GM19328 (cell line): ENCODE measurements at regions not wholly inside any gene's neighbourhood (a gene's known extent, or its start where the extent isn't known, plus 50 kb on each side); places are given as distances from the start of the nearest gene placed in this dataset.
"Not testable (repeated sequence)": the region's sequence is repeated elsewhere in the genome, so short reads cannot be mapped to it uniquely, and the experiment has no call there.

Experiments
- ATAC-seq: cut with Tn5 transposase; IDR thresholded peaks from one replicate; pipeline ENCODE4 v1.9.1; 2021; ENCODE audit warnings: mild to moderate bottlenecking, moderate library complexity; ENCODE audit not compliant: unreplicated experiment

DNA sequence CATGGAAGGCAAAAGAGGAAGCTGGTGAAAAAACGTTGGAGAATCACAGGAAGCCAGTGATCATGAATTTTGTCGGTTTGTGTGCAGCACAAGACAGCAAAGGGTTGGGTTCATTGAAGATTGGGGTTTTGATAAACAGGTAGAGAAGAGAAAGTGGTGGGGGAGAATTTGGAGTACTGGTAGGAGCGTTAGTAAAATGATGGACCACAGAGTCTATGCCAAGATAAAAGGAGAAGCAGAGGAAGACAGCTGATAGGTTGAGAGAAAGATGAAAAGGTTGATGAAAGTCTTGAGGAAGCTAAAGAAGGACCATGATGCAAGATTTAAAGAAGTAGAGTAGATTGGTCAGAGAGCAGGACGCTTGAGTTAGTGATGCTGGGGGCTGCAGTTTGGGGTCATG is 156.8 kb upstream of the POU3F1 start:
- ATAC-seq, result no peak

GRCh38 chr1:38201431-38201830 is 154.8 kb upstream of the POU3F1 start:
- no peak for ATAC-seq

DNA sequence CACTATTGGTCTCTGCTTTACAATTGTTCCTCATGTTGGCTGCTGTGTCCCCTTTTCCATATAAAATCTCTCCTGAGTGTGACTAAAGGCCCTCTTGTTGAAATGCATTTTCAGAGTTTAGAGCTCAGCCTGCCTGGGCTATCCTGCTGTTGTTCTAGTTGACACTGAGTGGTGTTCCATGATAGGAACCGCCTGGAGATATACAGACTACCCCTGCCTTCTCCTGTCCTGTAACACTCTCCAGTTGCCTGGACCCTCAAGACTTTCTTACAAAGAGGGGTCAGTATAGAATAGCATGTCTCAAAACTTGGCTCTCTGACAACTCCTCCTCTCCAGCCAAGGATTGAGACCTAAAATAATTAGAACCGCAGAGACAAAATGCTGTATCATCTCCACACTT is 152.0 kb upstream of the POU3F1 start:
- ATAC-seq, result no peak

DNA sequence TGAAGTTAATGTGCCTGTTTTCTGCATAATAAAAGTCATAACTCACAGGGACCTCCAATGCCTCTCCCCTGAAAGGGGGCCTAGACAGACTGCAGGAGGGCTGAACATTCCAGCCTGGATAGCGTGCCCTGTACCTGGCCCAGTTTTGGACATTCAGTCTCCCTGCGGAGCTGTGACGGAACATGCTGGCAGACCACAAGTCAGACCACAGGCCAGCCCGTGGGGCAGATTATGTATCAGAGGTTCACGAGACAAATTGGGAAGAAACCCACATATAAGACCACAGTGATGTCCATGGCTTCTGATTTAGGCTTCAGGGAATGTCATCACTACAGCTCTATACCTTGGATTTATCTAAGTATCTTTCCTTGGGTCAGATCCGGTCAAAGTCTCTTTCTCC is 151.5 kb upstream of the POU3F1 start:
- ATAC-seq, result no peak

DNA sequence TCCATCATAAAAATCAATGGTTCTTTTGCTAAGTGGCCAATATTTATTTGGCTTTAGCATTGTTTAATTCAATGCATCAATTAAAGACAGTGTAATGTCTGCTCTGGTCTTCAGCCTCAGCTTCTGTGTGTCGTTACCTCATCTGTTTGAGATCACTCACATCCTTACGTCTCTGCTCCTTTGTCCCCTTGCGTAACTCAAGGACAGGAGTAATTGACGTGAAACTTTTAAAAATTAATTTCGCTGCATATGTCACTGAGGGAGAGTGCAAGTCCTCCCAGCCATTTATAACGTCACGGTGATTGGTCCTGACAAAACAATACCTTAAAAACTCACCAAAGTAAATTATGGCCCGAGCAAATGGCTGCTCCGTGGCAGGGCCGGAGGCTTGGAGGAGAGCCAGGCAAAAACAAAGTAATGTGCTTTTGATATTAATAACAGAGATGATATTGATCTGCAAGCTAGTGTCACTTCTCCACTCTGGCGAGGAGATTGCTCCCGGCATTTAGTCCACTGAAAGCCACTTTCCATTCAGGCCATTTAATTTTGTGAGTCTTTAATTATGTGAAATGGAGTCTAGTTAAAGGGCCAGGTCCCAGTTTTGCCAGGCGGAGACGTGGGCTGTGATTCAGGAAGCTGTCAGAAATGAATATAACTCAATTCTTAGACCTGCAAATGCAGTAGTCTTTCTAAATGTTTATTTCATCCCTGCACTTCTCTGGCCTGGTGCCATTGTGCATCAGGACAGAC is 150.9 kb upstream of the POU3F1 start:
- ATAC-seq, result no peak

GRCh38 chr1:38194472-38194871 is 147.9 kb upstream of the POU3F1 start:
- no peak for ATAC-seq

DNA sequence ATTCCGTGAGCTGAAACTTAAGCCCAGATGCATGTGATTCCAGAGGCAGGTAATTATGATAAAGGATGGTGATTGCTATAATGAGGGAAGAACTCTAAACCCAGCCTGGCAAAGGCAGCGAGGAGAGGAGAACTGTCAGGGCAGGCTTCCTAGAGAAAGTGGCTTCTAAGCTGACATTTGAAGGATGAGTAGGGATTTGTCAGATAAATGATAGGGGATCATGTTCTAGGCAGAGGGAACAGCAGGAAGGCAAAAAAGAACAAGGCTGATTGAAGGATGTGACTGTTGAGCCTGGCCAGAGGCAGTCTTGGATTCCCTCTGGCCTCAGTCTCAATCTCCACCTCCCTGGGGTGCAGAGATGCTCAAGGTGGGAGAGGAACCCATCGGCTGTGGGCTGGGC is 146.4 kb upstream of the POU3F1 start:
- no peak for ATAC-seq

DNA sequence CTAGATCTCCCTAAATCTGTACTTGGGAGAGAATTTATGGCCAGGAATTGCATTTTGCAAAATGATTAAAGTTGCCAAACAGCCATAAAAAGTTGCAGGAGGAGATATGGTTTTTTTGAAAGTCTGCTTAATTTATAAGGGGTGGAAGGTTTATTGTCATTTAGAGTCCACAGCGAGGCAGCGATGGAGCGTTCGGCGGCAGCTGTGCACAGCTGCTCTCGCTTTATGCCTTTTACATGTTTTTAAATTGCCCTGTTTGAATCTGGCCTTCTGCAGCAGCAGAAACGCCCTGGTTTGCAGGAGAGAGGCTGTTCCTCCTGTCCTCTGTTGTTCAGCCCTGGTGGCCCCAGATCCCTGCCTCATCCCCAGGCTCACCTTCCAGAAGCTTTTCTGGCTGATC is 144.9 kb upstream of the POU3F1 start:
- ATAC-seq, result no peak

GRCh38 chr1:38190983-38191382 is 144.4 kb upstream of the POU3F1 start:
- no peak for ATAC-seq

GRCh38 chr1:38187552-38187951 is 141.0 kb upstream of the POU3F1 start:
- ATAC-seq, result no peak

DNA sequence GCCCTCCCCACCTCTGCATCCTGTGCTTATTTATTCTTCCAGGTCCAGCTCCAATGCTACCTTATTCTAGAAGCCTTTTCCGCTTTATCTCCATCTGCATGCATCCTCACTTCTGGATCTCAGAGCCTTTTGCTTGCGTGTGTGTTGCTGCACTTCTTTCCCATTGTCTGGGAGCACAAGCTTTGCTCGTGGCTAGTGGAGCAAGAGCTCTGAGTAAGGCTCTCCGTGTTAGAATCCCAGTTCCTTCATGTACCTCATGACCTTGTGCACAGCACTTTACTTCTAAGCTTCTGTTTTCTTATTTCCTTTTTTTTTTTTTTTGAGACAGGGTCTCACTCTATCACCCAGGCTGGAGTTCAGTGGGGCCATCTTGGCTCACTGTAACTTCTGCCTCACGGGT is 140.0 kb upstream of the POU3F1 start:
- ATAC-seq, result no peak

GRCh38 chr1:38185913-38186312 is 139.3 kb upstream of the POU3F1 start:
- no peak for ATAC-seq

DNA sequence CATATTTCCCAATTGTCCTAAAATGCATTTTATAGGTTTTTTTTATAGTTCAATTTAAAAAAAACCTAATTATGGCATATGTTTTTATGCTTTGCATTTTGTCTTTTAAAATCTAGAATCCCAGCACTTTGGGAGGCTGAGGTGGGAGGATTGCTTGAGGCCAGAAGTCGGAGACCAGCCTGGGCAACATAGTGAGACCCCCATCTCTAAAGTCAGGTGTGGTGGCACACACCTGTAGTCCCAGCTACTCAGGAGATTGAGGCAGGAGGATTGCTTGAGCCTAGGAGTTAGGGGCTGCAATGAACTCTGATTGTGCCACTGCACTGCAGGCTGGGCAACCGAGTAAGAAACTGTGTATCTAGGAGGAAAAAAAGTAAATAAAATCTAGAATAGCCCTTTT is 137.2 kb upstream of the POU3F1 start:
- ATAC-seq, result no peak

GRCh38 chr1:38183096-38183495 is 136.5 kb upstream of the POU3F1 start:
- ATAC-seq, result no peak

- ATAC-seq, result not testable (repeated sequence)
These were observed 133.8 kb upstream of the POU3F1 start for GRCh38 chr1:38180388-38180787.

DNA sequence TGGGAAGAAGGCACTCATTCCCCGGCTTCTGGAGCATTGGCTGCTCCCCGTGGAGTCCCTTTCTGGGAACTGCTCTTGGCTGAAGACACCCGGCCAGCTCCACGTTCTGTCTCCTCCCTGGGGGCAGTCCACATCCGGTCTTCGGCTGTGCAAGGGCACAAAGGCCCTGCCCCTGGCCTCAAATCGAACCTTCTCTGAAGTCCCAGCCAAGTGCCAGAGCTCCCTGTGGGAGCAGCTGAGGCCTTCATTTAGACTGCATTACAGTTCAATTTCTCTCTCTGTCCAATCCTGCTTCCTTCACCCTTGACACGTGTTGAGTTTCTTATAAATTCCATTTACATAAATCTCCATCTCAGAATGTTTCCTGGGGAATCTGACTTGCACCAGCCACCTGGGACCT is 132.9 kb upstream of the POU3F1 start:
- no peak for ATAC-seq

GRCh38 chr1:38178216-38178615 is 131.6 kb upstream of the POU3F1 start:
- ATAC-seq, result no peak

DNA sequence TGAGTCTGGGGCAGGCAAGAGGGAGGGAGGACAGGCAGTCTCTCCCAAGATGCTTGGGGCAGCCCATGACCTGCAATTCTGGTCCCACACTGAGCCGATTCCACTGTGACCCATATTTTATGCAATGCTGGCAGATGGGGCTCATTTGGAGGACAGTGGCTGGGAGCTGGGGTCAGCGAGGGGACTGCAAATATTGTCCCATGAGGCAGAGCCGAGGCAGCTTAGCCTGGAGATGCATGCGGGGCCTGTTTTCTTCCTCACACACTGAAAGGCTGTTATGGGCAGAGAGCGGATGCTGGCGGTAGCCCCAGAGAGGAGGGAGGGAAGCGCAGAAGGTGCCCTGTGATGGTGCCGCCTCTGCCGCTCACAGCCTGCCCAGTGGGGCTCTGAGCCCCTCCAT is 128.5 kb upstream of the POU3F1 start:
- no peak for ATAC-seq

GRCh38 chr1:38173848-38174247 is 127.3 kb upstream of the POU3F1 start:
- no peak for ATAC-seq

- no peak for ATAC-seq
These were observed 126.7 kb upstream of the POU3F1 start for GRCh38 chr1:38173157-38173831.

GRCh38 chr1:38169121-38169520 is 122.5 kb upstream of the POU3F1 start:
- ATAC-seq, result no peak

DNA sequence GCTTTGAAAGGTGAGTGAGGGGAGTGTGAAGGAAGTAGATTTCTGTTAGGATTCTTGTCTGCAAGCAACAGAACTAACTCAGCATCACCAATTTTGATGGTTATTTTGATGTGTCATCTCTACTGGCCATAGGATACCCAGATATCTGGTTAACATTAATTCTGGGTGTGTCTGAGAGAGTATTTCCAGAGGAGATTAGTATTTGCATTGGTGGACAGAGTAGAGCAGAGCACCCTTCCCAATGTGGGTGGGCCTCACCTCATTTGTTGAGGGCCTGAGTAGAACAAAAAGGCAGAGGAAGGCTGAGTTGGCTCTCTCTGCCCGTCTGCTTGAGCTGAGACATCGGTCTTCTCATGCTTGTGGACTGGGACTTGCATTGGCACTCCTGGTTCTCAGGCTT is 121.8 kb upstream of the POU3F1 start:
- no peak for ATAC-seq

- no peak for ATAC-seq
These were observed 119.9 kb upstream of the POU3F1 start for GRCh38 chr1:38166461-38166860.
